ENCODE measurements at regions not wholly inside any gene's neighbourhood (a gene's known extent, or its start where the extent isn't known, plus 50 kb on each side); places are given as distances from the start of the nearest gene placed in this dataset.

GRCh38 chr4:98210281-98210680, 50.9 kb upstream of the RAP1GDS1 start:
- Histone ChIP-seq H3K27me3 (no peaks in the 10 kb centered on the region), H3K27ac (peak overlapping the region in 1 of 3 donors; percentile 32), H3K9me3 (no peaks in the 10 kb centered on the region), H3K36me3 (no peaks in the 10 kb centered on the region), H3K4me1 (peaks cover 0 to 10% (median 4%) of the 10 kb centered on the region in 4 donors), H3K4me3 (no peak overlapping the region)
- TF ChIP-seq CTCF (IDR thresholded peaks at IDR 0.05) (no peak), POLR2A (IDR thresholded peaks at IDR 0.05) (no peak)
- DNase-seq (no peak), ATAC-seq (peak; percentile 64 to 78 (median 74))
- intact Hi-C loops (cut with DNase I) = no loop called here
- 10% methylated on average over 1 of the region's 1 CpG for WGBS (ENCODE audit: insufficient coverage, low coverage, low lambda C conversion rate, missing lambda C conversion rate)

- peak; percentile 34 to 78 (median 40) for ATAC-seq
- no peak for TF ChIP-seq POLR2A (IDR thresholded peaks at IDR 0.05)
- TF ChIP-seq CTCF (IDR thresholded peaks at IDR 0.05) = no peak
- WGBS (ENCODE audit: insufficient coverage, low coverage, low lambda C conversion rate, missing lambda C conversion rate) = 29% methylated on average over 1 of the region's 1 CpG
- Histone ChIP-seq H3K9me3 (no peaks in the 10 kb centered on the region), H3K4me3 (no peak overlapping the region), H3K27me3 (no peaks in the 10 kb centered on the region), H3K4me1 (peaks cover 0 to 10% (median 4%) of the 10 kb centered on the region in 4 donors), H3K36me3 (no peaks in the 10 kb centered on the region), H3K27ac (no peak overlapping the region)
- intact Hi-C loops (cut with DNase I) = no loop called here
- DNase-seq = no peak
Measured at GRCh38 chr4:98209111-98209510, 52.1 kb upstream of the RAP1GDS1 start.

GRCh38 chr4:98204236-98204553, 57.0 kb upstream of the RAP1GDS1 start:
- ATAC-seq (no peak), DNase-seq (no peak)
- intact Hi-C loops (cut with DNase I) = no loop called here
- H3K27me3 ChIP-seq = no peaks in the 10 kb centered on the region
- WGBS (ENCODE audit: insufficient coverage, low coverage, low lambda C conversion rate, missing lambda C conversion rate) = 57% methylated on average over 3 of the region's 3 CpGs
- no peaks in the 10 kb centered on the region for H3K36me3 ChIP-seq
- no peak overlapping the region for H3K27ac ChIP-seq
- TF ChIP-seq POLR2A (IDR thresholded peaks at IDR 0.05) (no peak), CTCF (IDR thresholded peaks at IDR 0.05) (no peak)
- no peak overlapping the region for H3K4me3 ChIP-seq
- no peaks in the 10 kb centered on the region for H3K9me3 ChIP-seq
- H3K4me1 ChIP-seq = no peaks in the 10 kb centered on the region

GRCh38 chr4:98203332-98204235, 57.6 kb upstream of the RAP1GDS1 start:
- no peaks in the 10 kb centered on the region for H3K36me3 ChIP-seq
- H3K9me3 ChIP-seq = no peaks in the 10 kb centered on the region
- ATAC-seq (no peak), DNase-seq (no peak)
- TF ChIP-seq POLR2A (IDR thresholded peaks at IDR 0.05) = no peak
- no peak for TF ChIP-seq CTCF (IDR thresholded peaks at IDR 0.05)
- no peaks in the 10 kb centered on the region for H3K27me3 ChIP-seq
- no peak overlapping the region for H3K4me3 ChIP-seq
- H3K27ac ChIP-seq = no peak overlapping the region
- intact Hi-C loops (cut with DNase I) = no loop called here
- 66% methylated on average over 8 of the region's 8 CpGs for WGBS (ENCODE audit: insufficient coverage, low coverage, low lambda C conversion rate, missing lambda C conversion rate)
- H3K4me1 ChIP-seq = no peaks in the 10 kb centered on the region
